Activated naive CD8-positive, alpha-beta T cell treated with anti-CD3 and anti-CD28 coated beads for 36 hours (primary cell): ENCODE measurements at regions not wholly inside any gene's neighbourhood (a gene's known extent, or its start where the extent isn't known, plus 50 kb on each side); places are given as distances from the start of the nearest gene placed in this dataset.

Experiments used
- DNase-seq: peaks from one replicate; pipeline ENCODE4 v3.0.0; 2021
- H3K27ac Mint-ChIP-seq: one replicate; pipeline ENCODE4 v1.8.0; 2022; ENCODE audit warnings: mild to moderate bottlenecking, moderate library complexity, mixed read lengths
- H3K27me3 Mint-ChIP-seq: one replicate; pipeline ENCODE4 v1.8.0; 2022; ENCODE audit warnings: mild to moderate bottlenecking, mixed read lengths
- H3K36me3 Mint-ChIP-seq: one replicate; pipeline ENCODE4 v1.8.0; 2021; ENCODE audit warnings: mild to moderate bottlenecking, mixed read lengths
- H3K4me1 Mint-ChIP-seq: one replicate; pipeline ENCODE4 v1.8.0; 2021; ENCODE audit warnings: mixed read lengths
- H3K4me3 Mint-ChIP-seq: one replicate; pipeline ENCODE4 v1.8.0; 2022; ENCODE audit warnings: mild to moderate bottlenecking, moderate library complexity, mixed read lengths
- H3K9me3 Mint-ChIP-seq: one replicate; pipeline ENCODE4 v1.8.0; 2022; ENCODE audit warnings: mixed read lengths

DNA sequence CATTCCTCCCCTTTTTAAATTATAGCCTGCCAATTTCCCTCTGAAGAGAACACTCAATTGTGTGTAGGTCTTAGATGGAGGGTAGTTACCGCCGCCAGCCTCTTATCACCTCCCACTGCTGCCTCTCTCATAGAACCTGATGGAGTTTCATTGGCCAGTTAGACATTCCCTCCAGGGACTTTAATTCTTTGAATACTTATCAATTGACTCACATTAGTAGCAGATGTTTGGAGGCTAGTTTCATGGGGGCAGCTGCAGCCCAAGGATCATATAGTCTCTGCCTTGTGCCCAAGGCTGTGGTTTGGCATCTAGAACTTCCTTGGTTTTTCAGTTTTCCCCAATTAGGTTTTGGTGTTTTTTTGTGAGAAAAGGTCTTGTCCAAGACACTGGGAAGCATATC is 318.9 kb upstream of the HTR2A start:
- no peak for DNase-seq
- Mint-ChIP-seq H3K9me3 (no peaks in the 10 kb centered on the region), H3K27ac (no peak overlapping the region), H3K27me3 (no peaks in the 10 kb centered on the region), H3K36me3 (no peaks in the 10 kb centered on the region), H3K4me3 (no peak overlapping the region), H3K4me1 (no peaks in the 10 kb centered on the region)

GRCh38 chr13:47213047-47213446 is 316.2 kb upstream of the HTR2A start:
- Mint-ChIP-seq H3K4me3 (no peak overlapping the region), H3K27ac (no peak overlapping the region), H3K4me1 (no peaks in the 10 kb centered on the region), H3K36me3 (no peaks in the 10 kb centered on the region), H3K9me3 (no peaks in the 10 kb centered on the region), H3K27me3 (no peaks in the 10 kb centered on the region)
- no peak for DNase-seq

GRCh38 chr13:47211106-47211505 is 314.3 kb upstream of the HTR2A start:
- H3K27ac Mint-ChIP-seq, result no peak overlapping the region
- no peaks in the 10 kb centered on the region for H3K27me3 Mint-ChIP-seq
- no peak overlapping the region for H3K4me3 Mint-ChIP-seq
- no peaks in the 10 kb centered on the region for H3K36me3 Mint-ChIP-seq
- H3K4me1 Mint-ChIP-seq, result no peaks in the 10 kb centered on the region
- DNase-seq, result no peak
- no peaks in the 10 kb centered on the region for H3K9me3 Mint-ChIP-seq

DNA sequence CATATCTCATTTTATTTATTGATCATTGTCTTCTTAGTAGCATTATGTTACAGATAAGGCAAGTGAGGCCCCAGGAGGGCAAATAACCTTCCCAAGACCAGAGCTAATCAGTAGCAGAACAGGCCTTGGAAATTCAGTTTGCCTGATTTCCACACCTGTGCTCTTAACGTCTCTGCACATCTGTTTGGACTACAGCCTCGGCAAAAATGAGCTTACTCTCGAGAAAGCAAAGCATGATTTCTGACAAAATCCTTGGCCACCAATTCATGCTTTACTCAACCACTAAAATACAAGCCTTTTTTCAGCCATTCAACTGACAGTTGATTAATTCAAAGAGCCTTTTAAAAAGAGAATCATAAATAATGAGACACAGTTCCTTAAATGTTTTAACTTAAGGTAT is 309.3 kb upstream of the HTR2A start:
- Mint-ChIP-seq H3K27me3 (no peaks in the 10 kb centered on the region), H3K4me1 (no peaks in the 10 kb centered on the region), H3K27ac (no peak overlapping the region), H3K9me3 (peaks cover 1% of the 10 kb centered on the region), H3K36me3 (no peaks in the 10 kb centered on the region), H3K4me3 (no peak overlapping the region)
- no peak for DNase-seq

DNA sequence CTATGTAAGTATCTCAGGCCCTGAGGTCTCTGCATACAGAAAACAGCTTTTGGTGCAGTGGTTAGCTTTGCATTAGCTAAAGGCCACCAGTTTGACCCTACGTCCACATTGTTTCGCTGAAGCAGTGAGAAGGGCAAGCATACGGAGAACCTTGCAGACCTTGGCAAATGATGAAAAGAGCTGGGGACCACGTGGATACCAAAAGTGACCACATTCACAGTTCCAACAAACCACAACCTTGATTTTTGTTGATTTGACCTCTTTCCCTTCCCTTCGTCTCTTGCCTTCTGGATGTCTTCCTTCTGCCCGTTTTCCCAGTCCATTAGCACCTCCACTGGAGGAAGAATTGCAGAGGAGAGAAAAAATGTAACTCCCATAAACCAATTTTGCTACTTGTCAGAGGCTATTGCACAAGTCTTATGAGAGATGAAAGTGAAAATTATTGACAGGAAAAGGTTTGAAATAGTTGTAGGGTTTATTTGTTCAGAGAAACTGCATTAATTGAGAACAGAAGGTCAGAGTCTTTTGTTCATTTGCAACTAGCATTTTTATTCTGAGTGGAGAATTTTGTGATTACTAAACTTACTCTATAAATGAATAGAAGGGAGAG is 293.9 kb upstream of the HTR2A start:
- H3K9me3 Mint-ChIP-seq, result no peaks in the 10 kb centered on the region

GRCh38 chr13:47188802-47189201 is 291.9 kb upstream of the HTR2A start:
- Mint-ChIP-seq H3K4me3 (no peak overlapping the region), H3K27me3 (peaks cover 6% of the 10 kb centered on the region), H3K9me3 (no peaks in the 10 kb centered on the region), H3K36me3 (no peaks in the 10 kb centered on the region), H3K4me1 (no peaks in the 10 kb centered on the region), H3K27ac (no peak overlapping the region)
- no peak for DNase-seq

More for the DNA sequence above, 293.9 kb upstream of the HTR2A start:
- H3K27me3 Mint-ChIP-seq, result peaks cover 4% of the 10 kb centered on the region
- H3K4me1 Mint-ChIP-seq, result no peaks in the 10 kb centered on the region
- H3K27ac Mint-ChIP-seq, result no peak overlapping the region
- no peaks in the 10 kb centered on the region for H3K36me3 Mint-ChIP-seq
- DNase-seq, result no peak
- H3K4me3 Mint-ChIP-seq, result no peak overlapping the region

GRCh38 chr13:47186471-47186870 is 289.6 kb upstream of the HTR2A start:
- H3K4me3 Mint-ChIP-seq, result no peak overlapping the region
- DNase-seq, result no peak
- no peaks in the 10 kb centered on the region for H3K36me3 Mint-ChIP-seq
- H3K4me1 Mint-ChIP-seq, result no peaks in the 10 kb centered on the region
- peaks cover 10% of the 10 kb centered on the region for H3K27me3 Mint-ChIP-seq
- H3K9me3 Mint-ChIP-seq, result no peaks in the 10 kb centered on the region
- H3K27ac Mint-ChIP-seq, result no peak overlapping the region

DNA sequence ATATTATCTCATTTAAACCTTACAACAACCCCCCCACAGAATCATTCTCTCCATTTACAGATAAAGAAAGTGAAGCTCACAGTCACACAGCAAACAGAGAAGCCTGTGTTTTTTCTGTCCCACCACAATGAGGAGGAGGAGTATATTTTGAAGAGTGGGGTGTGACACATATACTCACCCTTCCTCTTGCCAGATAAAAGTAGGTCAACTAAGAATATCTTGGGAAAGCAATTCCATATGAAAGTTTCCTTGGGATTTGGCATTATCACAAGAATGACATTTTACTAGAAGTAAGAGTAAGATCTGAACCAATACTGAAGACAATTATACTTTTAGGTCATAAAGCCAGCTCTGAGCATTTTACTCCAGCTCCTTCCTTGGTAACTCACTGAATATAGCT is 287.5 kb upstream of the HTR2A start:
- H3K9me3 Mint-ChIP-seq, result no peaks in the 10 kb centered on the region
- H3K4me3 Mint-ChIP-seq, result no peak overlapping the region
- no peaks in the 10 kb centered on the region for H3K36me3 Mint-ChIP-seq
- H3K4me1 Mint-ChIP-seq, result no peaks in the 10 kb centered on the region
- H3K27ac Mint-ChIP-seq, result no peak overlapping the region
- peaks cover 10% of the 10 kb centered on the region for H3K27me3 Mint-ChIP-seq
- no peak for DNase-seq

GRCh38 chr13:47179321-47179720 is 282.5 kb upstream of the HTR2A start:
- H3K27ac Mint-ChIP-seq, result no peak overlapping the region
- no peaks in the 10 kb centered on the region for H3K36me3 Mint-ChIP-seq
- no peaks in the 10 kb centered on the region for H3K4me1 Mint-ChIP-seq
- no peak for DNase-seq
- peaks cover 10% of the 10 kb centered on the region for H3K27me3 Mint-ChIP-seq
- H3K9me3 Mint-ChIP-seq, result no peaks in the 10 kb centered on the region
- no peak overlapping the region for H3K4me3 Mint-ChIP-seq

DNA sequence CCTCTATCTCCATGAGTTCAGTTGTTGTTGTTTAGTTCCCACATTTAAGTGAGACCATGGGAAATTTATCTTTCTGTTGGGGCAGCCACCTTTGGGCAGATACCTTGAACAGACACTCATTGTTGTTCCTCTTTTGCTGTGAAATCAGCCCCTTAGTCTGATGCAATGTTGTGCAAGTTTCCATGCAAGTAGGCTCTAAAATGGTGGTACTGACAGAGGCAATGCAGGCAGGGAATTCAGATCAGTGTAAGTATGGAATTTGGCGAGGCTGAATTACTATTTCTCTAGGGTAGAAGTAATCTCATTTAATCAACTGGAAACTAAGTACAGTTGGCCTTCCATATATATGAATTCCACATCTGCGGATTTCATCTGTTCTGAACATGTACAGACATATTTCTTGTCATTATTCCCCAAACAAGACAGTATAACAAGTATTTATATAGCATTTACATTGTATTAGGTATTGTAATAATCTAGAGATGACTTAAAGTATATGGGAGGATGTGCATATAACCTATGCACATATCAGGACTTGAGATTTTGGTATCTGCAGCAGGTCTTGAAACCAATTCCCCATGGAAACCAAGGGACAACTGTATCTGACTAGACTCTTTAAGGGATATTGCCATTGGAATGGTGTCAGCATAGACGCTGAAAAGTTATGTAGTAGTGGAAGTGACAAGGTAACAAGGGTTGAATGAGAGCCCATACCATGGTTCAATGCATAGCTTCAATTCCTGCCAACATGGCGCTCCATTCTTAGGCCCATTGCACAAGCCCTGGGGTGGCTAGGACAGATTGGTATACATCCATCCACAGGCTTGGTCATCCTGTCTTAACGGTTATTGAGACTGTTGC is 281.5 kb upstream of the HTR2A start:
- no peaks in the 10 kb centered on the region for H3K4me1 Mint-ChIP-seq
- peaks cover 10% of the 10 kb centered on the region for H3K27me3 Mint-ChIP-seq
- H3K4me3 Mint-ChIP-seq, result no peak overlapping the region
- no peak overlapping the region for H3K27ac Mint-ChIP-seq
- H3K9me3 Mint-ChIP-seq, result no peaks in the 10 kb centered on the region
- no peak for DNase-seq
- no peaks in the 10 kb centered on the region for H3K36me3 Mint-ChIP-seq

- peaks cover 7% of the 10 kb centered on the region for H3K27me3 Mint-ChIP-seq
- no peak overlapping the region for H3K4me3 Mint-ChIP-seq
- no peaks in the 10 kb centered on the region for H3K4me1 Mint-ChIP-seq
- H3K27ac Mint-ChIP-seq, result no peak overlapping the region
- H3K36me3 Mint-ChIP-seq, result no peaks in the 10 kb centered on the region
- DNase-seq, result no peak
- H3K9me3 Mint-ChIP-seq, result no peaks in the 10 kb centered on the region
Measured at GRCh38 chr13:47175172-47175866, 278.5 kb upstream of the HTR2A start.

GRCh38 chr13:47170971-47171370 is 274.1 kb upstream of the HTR2A start:
- Mint-ChIP-seq H3K4me3 (no peak overlapping the region), H3K4me1 (no peaks in the 10 kb centered on the region), H3K27ac (no peak overlapping the region), H3K27me3 (peaks cover 7% of the 10 kb centered on the region), H3K36me3 (no peaks in the 10 kb centered on the region), H3K9me3 (no peaks in the 10 kb centered on the region)
- DNase-seq, result no peak

DNA sequence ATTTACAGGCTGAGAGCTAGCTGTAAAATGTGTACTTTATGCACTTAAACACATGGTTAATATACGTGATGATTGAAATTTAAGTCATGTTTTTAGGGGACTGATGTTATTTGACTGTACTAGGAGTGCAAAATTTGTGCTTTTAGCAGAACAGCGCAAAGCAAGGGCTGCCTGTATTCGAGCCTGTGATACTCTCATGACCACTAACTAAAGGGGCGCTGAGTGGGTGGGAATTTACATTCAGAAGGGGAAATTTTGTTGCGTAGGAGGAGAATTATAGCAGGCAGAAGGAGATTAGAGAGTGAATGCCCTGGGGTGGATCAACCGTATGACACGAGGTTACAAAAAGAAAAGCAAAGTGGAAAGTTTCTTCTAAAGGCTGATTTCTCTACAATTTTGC is 271.8 kb upstream of the HTR2A start:
- H3K4me1 Mint-ChIP-seq, result no peaks in the 10 kb centered on the region
- no peaks in the 10 kb centered on the region for H3K27me3 Mint-ChIP-seq
- H3K36me3 Mint-ChIP-seq, result no peaks in the 10 kb centered on the region
- no peak for DNase-seq
- no peak overlapping the region for H3K27ac Mint-ChIP-seq
- no peaks in the 10 kb centered on the region for H3K9me3 Mint-ChIP-seq
- H3K4me3 Mint-ChIP-seq, result no peak overlapping the region

DNA sequence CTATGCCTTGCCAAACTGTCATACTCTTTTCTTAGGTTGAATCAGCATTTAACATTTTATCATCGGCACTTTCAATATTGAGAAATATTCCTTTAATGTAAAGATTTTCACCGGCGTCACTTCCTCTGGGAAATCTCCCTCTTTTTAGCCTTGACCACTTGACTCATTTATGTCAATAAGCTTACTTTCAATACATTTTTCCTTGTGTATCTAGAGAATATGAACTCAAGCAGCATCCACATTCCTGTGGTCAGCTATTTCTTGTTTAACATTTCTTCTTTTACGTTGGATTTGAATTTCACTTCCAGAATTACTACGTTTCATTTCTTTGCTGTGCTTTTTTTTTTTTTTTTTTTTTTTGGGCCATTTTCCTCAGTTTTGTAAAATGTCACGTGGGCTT is 271.2 kb upstream of the HTR2A start:
- no peak overlapping the region for H3K27ac Mint-ChIP-seq
- H3K27me3 Mint-ChIP-seq, result no peaks in the 10 kb centered on the region
- no peaks in the 10 kb centered on the region for H3K9me3 Mint-ChIP-seq
- no peak for DNase-seq
- no peaks in the 10 kb centered on the region for H3K4me1 Mint-ChIP-seq
- H3K36me3 Mint-ChIP-seq, result no peaks in the 10 kb centered on the region
- H3K4me3 Mint-ChIP-seq, result no peak overlapping the region

DNA sequence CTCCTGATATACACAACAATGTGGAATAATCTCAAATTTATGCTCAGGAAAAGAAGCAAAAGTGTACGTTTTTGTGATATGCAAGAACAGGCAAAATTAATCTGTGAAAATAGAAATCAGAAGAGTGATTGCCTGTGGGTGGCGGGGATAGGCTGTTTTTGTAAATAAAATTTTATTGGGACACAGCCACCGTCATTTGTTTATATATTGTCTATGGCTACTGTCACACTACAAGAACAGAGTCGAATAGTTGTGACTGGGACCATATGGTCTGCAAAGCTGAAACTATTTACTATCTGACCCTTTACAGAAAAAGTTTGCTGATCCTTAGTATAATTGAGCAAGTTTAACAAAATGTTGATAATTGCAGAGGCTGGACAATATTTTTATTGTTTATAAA is 269.5 kb upstream of the HTR2A start:
- no peaks in the 10 kb centered on the region for H3K27me3 Mint-ChIP-seq
- no peaks in the 10 kb centered on the region for H3K4me1 Mint-ChIP-seq
- H3K36me3 Mint-ChIP-seq, result no peaks in the 10 kb centered on the region
- no peaks in the 10 kb centered on the region for H3K9me3 Mint-ChIP-seq
- DNase-seq, result no peak
- no peak overlapping the region for H3K4me3 Mint-ChIP-seq
- no peak overlapping the region for H3K27ac Mint-ChIP-seq
